ENCODE measurements at regions not wholly inside any gene's neighbourhood (a gene's known extent, or its start where the extent isn't known, plus 50 kb on each side); places are given as distances from the start of the nearest gene placed in this dataset.

- TF ChIP-seq CTCF (conservative IDR thresholded peaks at IDR 0.05) (no peak), ZFX (IDR thresholded peaks at IDR 0.05) (no peak)
- no peak overlapping the region for H3K27ac ChIP-seq
These were observed 291.3 kb downstream of the COG6 start for GRCh38 chr13:39946769-39947168.

- no peak overlapping the region for H3K27ac ChIP-seq
- TF ChIP-seq ZFX (IDR thresholded peaks at IDR 0.05) (no peak), CTCF (conservative IDR thresholded peaks at IDR 0.05) (no peak)
These were observed 295.8 kb downstream of the COG6 start for GRCh38 chr13:39951301-39951700.

- TF ChIP-seq ZFX (IDR thresholded peaks at IDR 0.05) (no peak), CTCF (conservative IDR thresholded peaks at IDR 0.05) (no peak)
- no peak overlapping the region for H3K27ac ChIP-seq
These were observed 297.1 kb downstream of the COG6 start for GRCh38 chr13:39952249-39953233.

- no peak overlapping the region for H3K27ac ChIP-seq
- no peak for TF ChIP-seq CTCF (conservative IDR thresholded peaks at IDR 0.05)
- TF ChIP-seq ZFX (IDR thresholded peaks at IDR 0.05), result no peak
These were observed 299.0 kb downstream of the COG6 start for GRCh38 chr13:39954476-39954875.

GRCh38 chr13:39955560-39955959, 300.1 kb downstream of the COG6 start:
- no peak for TF ChIP-seq ZFX (IDR thresholded peaks at IDR 0.05)
- TF ChIP-seq CTCF (conservative IDR thresholded peaks at IDR 0.05), result no peak
- H3K27ac ChIP-seq, result no peak overlapping the region

- TF ChIP-seq ZFX (IDR thresholded peaks at IDR 0.05), result no peak
- TF ChIP-seq CTCF (conservative IDR thresholded peaks at IDR 0.05), result no peak
- no peak overlapping the region for H3K27ac ChIP-seq
These were observed 300.6 kb downstream of the COG6 start for GRCh38 chr13:39956036-39956435.

- TF ChIP-seq CTCF (conservative IDR thresholded peaks at IDR 0.05) (no peak), ZFX (IDR thresholded peaks at IDR 0.05) (no peak)
- H3K27ac ChIP-seq, result no peak overlapping the region
These were observed 302.6 kb downstream of the COG6 start for GRCh38 chr13:39957868-39958677.

Measured in C4-2B (cell line).